ENCODE measurements at regions not wholly inside any gene's neighbourhood (a gene's known extent, or its start where the extent isn't known, plus 50 kb on each side); places are given as distances from the start of the nearest gene placed in this dataset.
A peak's percentile ranks its signal among the peaks of the same experiment; 100 is the strongest.
"Not testable (repeated sequence)": the region's sequence is repeated elsewhere in the genome, so short reads cannot be mapped to it uniquely, and the experiment has no call there.

- Histone ChIP-seq H3K79me2 (no peaks in the 10 kb centered on the region), H3K36me3 (replicated peaks; ENCODE audit: insufficient read depth, low read depth) (no peaks in the 10 kb centered on the region), H3K4me2 (no peak overlapping the region), H3K27me3 (no peaks in the 10 kb centered on the region), H4K20me1 (ENCODE audit: insufficient read depth, poor library complexity, severe bottlenecking) (no peaks in the 10 kb centered on the region), H2AFZ (no peak overlapping the region), H3K9me2 (replicated peaks; ENCODE audit: insufficient read depth) (no peaks in the 10 kb centered on the region), H3K4me1 (ENCODE audit: insufficient read depth) (no peaks in the 10 kb centered on the region), H3K4me3 (no peak overlapping the region), H3K9me3 (ENCODE audit: low read depth) (no peaks in the 10 kb centered on the region), H3K27ac (no peak overlapping the region)
- TF ChIP-seq CTCF (IDR thresholded peaks at IDR 0.05; ENCODE audit: poor library complexity) (no peak), EZH2 (IDR thresholded peaks at IDR 0.05; ENCODE audit: borderline replicate concordance) (no peak), EZH2phosphoT487 (IDR thresholded peaks at IDR 0.05; ENCODE audit: low read depth, severe bottlenecking, unreplicated experiment) (no peak)
- DNase-seq (ENCODE audit: low spot score) = no peak
- 88% methylated on average over 1 of the region's 1 CpG for WGBS (ENCODE audit: low lambda C conversion rate, missing lambda C conversion rate)
Observed at GRCh38 chr2:67900826-67901225, 162.0 kb downstream of the C1D start.

- Histone ChIP-seq H3K27me3 (no peaks in the 10 kb centered on the region), H3K36me3 (replicated peaks; ENCODE audit: insufficient read depth, low read depth) (no peaks in the 10 kb centered on the region), H3K4me3 (no peak overlapping the region), H3K27ac (peak overlapping the region; percentile 53), H4K20me1 (ENCODE audit: insufficient read depth, poor library complexity, severe bottlenecking) (no peaks in the 10 kb centered on the region), H3K9me3 (ENCODE audit: low read depth) (no peaks in the 10 kb centered on the region), H3K4me1 (ENCODE audit: insufficient read depth) (no peaks in the 10 kb centered on the region), H3K79me2 (no peaks in the 10 kb centered on the region), H3K4me2 (no peak overlapping the region), H3K9me2 (replicated peaks; ENCODE audit: insufficient read depth) (no peaks in the 10 kb centered on the region), H2AFZ (no peak overlapping the region)
- no peak for TF ChIP-seq CTCF (IDR thresholded peaks at IDR 0.05; ENCODE audit: poor library complexity)
- no peak for TF ChIP-seq EZH2 (IDR thresholded peaks at IDR 0.05; ENCODE audit: borderline replicate concordance)
- no peak for TF ChIP-seq EZH2phosphoT487 (IDR thresholded peaks at IDR 0.05; ENCODE audit: low read depth, severe bottlenecking, unreplicated experiment)
- WGBS (ENCODE audit: low lambda C conversion rate, missing lambda C conversion rate) = 42% methylated on average over 3 of the region's 3 CpGs
- DNase-seq (ENCODE audit: low spot score) = no peak
Observed at GRCh38 chr2:67904566-67904965, 158.2 kb downstream of the C1D start.

- Histone ChIP-seq H3K27me3 (no peaks in the 10 kb centered on the region), H3K79me2 (no peaks in the 10 kb centered on the region), H3K9me3 (ENCODE audit: low read depth) (no peaks in the 10 kb centered on the region), H3K4me1 (ENCODE audit: insufficient read depth) (no peaks in the 10 kb centered on the region), H3K4me2 (no peak overlapping the region), H3K36me3 (replicated peaks; ENCODE audit: insufficient read depth, low read depth) (no peaks in the 10 kb centered on the region), H3K9me2 (replicated peaks; ENCODE audit: insufficient read depth) (no peaks in the 10 kb centered on the region), H4K20me1 (ENCODE audit: insufficient read depth, poor library complexity, severe bottlenecking) (no peaks in the 10 kb centered on the region), H3K4me3 (no peak overlapping the region), H2AFZ (no peak overlapping the region), H3K27ac (peak overlapping the region; percentile 53)
- no peak for DNase-seq (ENCODE audit: low spot score)
- WGBS (ENCODE audit: low lambda C conversion rate, missing lambda C conversion rate) = 76% methylated on average over 4 of the region's 4 CpGs
- TF ChIP-seq CTCF (IDR thresholded peaks at IDR 0.05; ENCODE audit: poor library complexity) = no peak
Observed at GRCh38 chr2:67904966-67905365, 157.8 kb downstream of the C1D start.

- not testable (repeated sequence) for H3K4me1 ChIP-seq (ENCODE audit: insufficient read depth); H3K4me2 ChIP-seq; DNase-seq (ENCODE audit: low spot score); H3K36me3 ChIP-seq (replicated peaks; ENCODE audit: insufficient read depth, low read depth); H3K79me2 ChIP-seq; H2AFZ ChIP-seq; H3K27ac ChIP-seq; H3K9me2 ChIP-seq (replicated peaks; ENCODE audit: insufficient read depth); H4K20me1 ChIP-seq (ENCODE audit: insufficient read depth, poor library complexity, severe bottlenecking); H3K4me3 ChIP-seq; H3K27me3 ChIP-seq; H3K9me3 ChIP-seq (ENCODE audit: low read depth)
Observed at GRCh38 chr2:67906547-67906946, 156.3 kb downstream of the C1D start.

All from hepatocyte (in vitro differentiated cells).